ENCODE measurements at regions not wholly inside any gene's neighbourhood (a gene's known extent, or its start where the extent isn't known, plus 50 kb on each side); places are given as distances from the start of the nearest gene placed in this dataset.

DNA sequence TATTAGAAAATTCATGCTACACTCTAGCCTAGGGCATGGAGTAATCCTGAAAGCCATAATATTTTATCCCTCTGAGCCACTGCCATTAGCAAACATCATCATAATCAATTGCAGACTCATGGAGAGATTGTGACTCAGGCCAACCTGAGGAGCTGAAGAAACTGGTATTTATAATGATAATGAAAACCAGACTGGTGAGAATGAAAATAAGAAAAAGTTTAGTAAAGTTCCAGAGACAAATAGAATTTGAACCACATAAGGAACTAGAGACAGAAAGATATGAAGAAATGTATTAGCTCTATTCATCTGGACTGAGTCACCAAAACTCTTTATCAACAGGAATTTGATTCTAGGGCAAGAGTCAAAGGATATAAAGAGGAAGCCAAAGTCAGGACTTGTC is 158.7 kb downstream of the DRD1 start:
- DNase-seq (ENCODE audit: low read depth, low spot score) = no peak

DNA sequence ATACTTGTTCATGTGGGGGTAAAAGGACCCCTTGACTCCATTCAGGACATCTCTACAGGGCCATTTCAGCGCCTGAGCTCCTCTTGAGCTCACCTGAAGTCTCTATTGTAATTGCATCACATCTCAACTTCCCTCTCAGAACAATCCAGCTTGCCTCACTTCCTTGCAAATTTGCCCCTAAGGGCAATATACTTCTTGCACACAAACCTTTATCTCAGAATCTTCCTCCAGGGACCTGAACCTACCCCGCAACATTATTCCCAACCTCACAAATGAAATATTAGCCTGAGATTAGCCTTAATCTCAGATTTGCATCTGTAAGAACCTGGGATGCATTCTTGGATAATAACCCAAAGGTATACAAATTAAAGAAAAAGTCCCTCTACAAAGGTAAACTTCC is 159.2 kb downstream of the DRD1 start:
- DNase-seq (ENCODE audit: low read depth, low spot score) = no peak

DNA sequence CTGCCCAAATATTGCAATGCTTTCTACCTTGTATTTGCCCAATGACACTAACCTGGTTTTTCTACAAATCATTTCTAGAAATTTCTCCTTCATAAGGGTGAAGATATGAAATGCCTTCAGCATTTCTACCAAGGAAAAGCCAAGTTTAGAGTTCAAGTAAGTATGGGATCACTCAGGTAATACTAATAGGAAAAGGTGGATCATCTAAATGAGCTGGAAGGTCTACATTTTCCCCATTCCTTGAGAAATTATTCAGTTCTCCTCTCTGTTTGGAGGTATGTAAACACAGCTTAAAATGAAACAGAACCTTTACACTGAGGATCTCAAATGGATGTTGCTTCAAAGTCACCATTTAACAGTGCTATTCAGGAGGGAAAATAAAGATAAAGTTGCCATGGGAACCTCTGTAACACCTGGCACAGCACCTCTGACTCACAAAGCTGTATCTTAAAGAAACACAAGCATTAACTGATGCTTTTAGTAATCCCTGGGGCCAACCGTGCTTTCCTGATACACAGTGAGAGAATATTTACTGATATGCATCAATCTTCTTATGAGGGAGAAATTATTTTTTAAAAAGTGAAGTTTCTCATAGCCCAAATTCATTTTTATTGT is 161.3 kb downstream of the DRD1 start:
- no peak for DNase-seq (ENCODE audit: low read depth, low spot score)

DNA sequence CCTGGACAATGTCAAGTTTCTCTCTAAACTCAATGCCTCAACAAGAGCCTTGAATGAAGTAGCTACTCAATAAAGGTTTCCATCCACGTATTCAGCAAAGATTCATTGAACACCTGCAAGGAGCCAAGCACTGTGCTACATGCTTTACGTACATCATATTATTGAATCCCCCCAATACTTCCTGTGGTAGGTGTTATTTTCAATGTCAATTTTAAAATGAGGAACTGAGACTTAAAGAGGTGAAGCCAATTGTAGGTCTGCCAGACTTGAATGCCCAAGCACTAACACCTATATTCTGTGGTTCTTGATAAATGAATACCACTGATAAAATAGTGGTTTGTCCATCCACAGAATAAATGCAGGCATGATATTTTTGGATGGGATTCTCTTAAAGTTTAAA is 162.3 kb downstream of the DRD1 start:
- no peak for DNase-seq (ENCODE audit: low read depth, low spot score)

DNA sequence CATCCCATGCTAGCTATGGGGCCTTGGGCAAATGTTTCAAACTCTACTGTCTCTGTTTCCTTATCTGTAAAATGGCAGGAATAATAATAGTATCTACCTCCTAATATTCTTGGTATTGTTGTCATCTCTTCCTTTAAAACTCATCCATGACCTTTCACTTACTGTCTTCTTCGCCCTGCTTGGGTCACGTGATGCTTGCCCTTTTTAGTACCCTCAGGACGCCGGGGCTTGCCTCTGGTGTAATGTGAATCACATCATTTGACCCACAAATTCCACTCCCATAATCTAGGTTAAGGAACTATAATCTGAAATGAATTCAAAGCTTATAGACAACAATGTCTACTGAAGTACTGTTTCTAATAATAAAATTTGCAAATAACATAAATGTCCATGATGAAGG is 162.7 kb downstream of the DRD1 start:
- no peak for DNase-seq (ENCODE audit: low read depth, low spot score)

DNA sequence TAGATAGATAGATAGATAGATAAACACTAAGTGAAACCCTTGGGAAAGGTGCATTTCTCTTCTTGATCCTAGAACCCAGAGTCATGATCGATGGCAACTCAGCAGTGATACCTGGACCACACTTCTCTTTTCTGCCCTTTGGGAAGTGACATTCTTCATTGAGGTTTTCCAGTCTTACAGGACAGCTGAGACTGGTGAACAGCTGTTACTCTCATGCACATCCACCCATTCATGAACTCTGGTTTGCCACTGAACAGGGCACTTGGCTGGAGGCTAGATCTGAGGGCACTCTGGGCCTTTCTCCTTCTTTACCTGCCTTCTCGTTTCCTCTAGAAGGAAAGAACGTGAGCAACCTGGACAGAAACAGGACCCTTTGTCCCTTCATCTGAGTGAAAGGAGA is 164.5 kb downstream of the DRD1 start:
- DNase-seq (ENCODE audit: low read depth, low spot score) = no peak

DNA sequence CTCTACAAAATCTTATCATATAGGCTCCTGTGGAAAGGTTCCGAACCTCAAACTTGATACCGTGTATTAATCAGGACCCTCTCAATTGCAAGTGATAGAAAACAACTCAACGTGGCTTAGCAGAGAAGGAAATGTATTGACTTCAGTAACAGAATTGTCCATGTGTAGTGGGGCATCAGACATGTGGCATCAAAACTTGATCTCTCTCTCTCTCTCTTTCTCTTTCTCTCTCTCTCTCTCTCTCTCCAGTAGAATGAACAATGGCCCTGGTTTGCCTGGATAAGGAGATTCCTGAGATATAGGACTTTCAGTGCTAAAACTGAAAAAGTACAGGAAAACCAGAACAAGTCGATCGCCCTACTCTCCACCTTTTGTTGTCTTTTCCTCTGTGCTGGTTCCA is 168.2 kb downstream of the DRD1 start:
- DNase-seq (ENCODE audit: low read depth, low spot score) = no peak

DNA sequence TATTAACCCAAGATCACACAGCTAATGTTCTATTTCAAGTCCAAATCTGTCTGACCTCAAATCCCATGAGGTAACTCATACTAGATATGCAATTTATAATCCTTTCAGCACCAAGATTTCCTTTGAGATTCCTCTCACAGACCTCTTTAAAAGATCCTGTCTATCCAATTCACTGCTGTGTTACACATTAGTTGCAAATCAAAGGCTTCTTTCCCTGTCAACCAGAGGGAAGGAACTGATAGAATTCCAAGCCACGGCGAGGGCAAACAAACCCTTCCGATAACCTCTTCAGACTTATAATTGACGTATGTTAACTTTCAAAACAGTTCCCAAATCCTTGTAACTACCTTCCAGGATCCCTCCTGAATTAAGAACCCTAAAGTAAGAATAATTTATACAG is 168.9 kb downstream of the DRD1 start:
- no peak for DNase-seq (ENCODE audit: low read depth, low spot score)

DNA sequence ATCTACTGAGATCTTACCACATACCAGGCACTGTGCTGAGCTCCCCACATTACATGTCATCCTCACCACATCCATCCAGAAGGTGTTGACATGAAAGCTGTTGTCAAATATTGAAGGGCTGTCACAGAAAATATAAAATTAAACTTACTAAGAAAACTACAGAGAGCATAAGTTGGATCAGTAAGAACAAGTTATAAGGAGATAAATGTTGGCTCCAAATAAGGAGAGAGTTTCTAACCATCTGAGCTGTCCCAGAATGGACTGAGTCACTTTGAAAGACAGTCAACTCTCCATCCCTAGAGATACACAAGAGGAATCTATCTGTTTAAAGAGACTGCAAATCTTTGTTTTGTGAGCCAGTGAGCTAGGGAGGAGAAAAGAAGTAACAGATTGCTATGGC is 169.8 kb downstream of the DRD1 start:
- no peak for DNase-seq (ENCODE audit: low read depth, low spot score)

DNA sequence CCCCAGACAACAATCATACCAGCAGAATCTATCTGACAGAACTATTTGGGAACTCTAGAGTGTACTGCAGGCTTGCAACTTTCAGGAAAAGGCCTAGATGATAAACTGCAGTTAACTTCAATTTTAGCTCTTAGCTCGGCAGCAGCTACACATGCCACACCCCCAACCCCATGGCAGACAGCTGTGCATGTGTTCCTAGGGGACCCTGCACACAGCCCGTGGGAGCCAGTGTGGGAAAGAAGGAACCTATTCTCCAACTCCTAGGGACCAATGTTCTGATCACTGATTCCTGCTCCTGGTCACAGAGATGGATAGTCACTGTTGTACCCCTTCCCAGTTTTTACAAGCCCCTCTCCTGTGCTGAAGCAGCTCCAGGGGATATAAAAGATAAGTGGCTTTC is 179.6 kb downstream of the DRD1 start:
- no peak for DNase-seq (ENCODE audit: low read depth, low spot score)

DNA sequence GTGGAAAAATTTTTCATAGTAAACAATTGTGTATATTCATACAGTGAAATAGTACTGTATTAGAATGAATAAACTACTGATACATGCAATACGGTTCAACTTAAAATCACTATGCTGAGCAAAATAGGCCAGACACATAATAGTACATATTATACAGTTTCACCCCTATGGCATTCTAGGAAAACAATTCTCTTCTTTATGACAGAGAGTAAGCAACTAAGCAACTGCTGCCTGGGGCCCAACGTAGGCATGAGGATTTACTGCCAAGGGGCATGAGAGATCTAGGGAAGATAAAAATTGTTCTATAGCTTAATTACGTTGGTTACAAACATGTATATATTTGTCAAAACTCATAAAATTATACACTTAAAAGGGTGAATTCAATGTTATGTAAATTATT is 180.2 kb downstream of the DRD1 start:
- no peak for DNase-seq (ENCODE audit: low read depth, low spot score)

DNA sequence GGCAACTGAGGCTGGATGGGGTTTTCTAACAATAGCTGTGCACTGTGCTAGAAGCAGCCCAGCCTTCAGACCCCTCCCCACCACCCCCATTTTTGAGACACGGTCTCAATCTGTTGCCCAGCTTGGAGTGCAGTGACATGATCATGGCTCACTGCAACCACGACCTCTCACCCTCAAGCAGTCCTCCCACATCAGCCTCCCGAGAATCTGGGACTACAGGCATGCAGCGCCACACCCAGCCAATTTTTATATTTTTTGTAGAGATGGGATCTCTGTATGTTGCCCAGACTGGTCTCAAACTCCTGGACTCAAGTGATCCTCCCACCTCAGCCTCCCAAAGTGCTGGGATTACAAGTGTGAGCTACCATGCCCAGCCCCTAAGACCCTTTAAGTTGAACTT is 182.5 kb downstream of the DRD1 start:
- no peak for DNase-seq (ENCODE audit: low read depth, low spot score)

DNA sequence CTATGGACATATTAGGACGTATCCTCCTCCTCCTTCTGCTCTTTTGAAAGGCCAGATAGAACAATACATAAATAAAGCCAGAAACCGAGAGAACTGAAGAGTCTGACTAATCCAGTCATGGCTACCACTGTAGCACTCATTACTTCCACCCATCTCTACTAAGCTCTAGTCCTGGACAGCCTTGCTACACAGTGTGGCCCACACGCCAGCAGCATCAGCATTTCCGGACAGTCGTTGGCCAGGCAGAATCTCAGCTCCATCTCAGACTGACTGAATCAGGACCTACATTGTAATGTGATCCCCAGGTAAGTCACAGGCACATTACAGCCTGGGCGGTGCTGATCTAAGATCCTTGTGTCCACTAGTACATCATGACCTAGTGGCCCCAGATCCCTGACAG is 182.9 kb downstream of the DRD1 start:
- no peak for DNase-seq (ENCODE audit: low read depth, low spot score)

DNA sequence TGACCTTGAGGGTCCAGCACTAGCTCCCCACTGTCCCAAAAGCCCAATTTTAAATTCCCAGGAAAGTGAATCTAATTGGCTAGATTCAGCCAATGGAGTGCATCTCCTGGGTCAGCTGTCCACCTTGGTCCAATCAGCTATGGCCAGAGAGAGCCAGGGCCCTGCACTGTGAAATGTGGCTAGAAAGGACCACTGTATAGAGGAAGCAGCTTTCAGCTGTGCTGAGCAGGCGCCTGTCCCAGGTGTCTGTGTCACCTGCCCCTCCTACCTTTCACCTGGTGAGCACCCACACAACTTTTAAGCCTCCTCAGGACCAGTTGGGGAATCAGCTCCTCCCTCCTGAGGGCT is 186.2 kb downstream of the DRD1 start:
- DNase-seq (ENCODE audit: low read depth, low spot score) = no peak

DNA sequence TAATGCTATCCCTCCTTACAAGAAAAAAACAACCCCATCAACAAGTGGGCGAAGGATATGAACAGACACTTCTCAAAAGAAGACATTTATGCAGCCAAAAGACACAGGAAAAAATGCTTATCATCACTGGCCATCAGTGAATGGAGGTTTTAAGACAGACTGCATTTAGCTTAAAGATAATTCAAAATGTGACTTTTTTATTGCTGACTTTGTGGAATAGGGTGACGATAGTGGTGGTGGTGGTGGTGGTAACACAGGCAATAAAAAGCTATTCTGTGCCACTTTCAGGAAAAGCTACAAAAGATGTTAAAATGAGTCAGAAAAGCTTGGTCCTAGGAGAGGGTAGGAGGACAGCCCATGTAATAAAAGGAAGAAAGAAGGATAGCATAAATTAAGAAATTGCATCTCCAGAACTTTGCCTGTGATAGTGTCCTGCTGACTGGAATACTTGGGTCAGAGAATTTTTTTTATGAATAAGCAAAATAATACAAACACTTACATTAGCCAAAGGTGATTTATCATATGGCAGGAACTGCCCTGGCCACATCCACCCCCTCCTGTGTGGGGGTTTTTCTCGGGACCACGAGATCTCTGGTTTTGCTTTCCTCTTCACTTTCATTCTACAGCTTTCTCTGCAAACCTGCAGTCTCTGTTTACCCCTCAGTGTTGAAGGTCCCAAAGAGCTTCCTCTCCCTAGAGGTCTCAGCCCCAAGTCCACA is 186.7 kb downstream of the DRD1 start:
- no peak for DNase-seq (ENCODE audit: low read depth, low spot score)

DNA sequence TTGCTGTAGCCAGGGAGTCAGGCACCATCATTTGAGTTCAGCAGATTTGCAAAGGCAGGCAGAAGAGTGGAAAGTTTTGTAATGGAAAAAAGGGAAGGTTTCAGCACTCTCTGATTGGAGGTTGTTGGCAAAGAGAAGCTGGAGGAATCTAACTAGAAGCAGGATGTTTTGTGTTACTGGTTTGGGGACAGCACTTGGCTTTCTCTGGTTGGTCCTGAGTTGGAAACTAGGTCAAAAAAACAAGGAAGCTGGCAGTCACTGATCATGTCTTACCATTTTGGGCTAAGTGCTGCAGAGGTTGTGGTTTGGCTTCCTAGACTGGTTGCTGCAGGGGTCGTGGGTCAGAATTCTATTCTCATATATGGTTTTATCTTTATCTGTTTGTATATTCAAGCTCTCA is 189.8 kb downstream of the DRD1 start:
- DNase-seq (ENCODE audit: low read depth, low spot score) = no peak

DNA sequence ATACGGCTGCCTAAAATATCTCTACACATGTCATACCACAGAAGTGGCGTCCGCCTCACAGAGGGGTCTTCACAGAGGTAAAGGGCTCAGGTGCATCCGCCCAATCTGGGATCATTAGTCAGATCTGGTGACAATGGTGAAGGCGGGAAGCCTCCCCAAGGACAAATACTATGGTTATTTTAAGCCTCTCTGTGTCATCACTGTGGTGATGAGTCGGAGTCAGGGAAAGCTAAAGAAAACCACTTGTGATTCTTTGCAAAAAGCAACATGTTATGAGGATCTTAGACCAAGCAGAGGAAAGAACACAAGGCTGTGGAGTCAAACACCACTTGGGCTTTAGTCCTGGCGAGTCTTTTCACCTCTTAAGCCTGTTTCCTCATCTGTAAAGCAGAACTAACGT is 190.4 kb downstream of the DRD1 start:
- no peak for DNase-seq (ENCODE audit: low read depth, low spot score)

DNA sequence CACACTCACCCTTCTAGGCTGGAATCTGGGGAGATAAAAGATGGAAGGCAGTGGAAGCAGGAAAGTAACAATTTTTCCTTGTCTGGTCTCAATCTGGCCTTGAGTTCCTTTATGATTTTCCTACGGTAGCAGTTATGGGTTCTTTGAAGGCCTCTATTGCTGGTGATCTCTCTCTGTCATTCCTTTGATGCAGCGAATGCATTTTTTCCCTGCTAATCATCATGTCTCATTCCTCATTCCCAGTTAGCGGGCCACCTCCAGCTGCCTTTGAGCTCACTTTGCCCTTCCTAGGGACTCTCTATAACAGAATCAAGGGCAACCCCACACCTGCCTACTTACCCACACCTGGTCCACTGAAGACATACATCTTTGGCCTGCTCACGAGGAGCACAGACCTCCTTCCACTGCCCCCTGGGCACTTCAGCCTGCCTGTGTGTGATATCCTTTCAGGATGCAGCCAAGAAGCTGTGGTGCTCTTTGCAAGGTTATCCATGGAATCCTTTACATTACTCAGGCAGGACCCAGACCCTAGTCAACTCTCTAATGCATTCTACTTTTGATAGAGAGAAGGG is 191.7 kb downstream of the DRD1 start:
- DNase-seq (ENCODE audit: low read depth, low spot score) = no peak

DNA sequence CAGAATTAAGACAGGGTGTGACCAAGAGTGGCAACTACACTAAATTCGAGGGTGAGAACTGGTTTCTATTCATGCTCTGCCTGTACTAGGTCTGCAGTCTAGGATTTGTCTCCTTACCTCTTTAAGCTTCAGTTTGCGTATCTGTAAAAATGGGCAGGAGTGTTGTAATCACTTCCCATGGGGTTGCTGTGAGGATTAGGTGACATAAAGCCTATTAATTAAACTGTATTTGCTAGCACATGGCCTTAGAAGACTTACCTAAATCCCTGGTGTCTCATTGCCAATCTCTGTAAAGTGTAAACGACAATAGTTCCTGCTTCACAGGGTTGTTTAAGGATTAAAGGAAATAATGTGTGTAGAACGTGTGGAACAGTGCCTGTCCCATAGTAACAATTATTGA is 193.6 kb downstream of the DRD1 start:
- no peak for DNase-seq (ENCODE audit: low read depth, low spot score)

DNA sequence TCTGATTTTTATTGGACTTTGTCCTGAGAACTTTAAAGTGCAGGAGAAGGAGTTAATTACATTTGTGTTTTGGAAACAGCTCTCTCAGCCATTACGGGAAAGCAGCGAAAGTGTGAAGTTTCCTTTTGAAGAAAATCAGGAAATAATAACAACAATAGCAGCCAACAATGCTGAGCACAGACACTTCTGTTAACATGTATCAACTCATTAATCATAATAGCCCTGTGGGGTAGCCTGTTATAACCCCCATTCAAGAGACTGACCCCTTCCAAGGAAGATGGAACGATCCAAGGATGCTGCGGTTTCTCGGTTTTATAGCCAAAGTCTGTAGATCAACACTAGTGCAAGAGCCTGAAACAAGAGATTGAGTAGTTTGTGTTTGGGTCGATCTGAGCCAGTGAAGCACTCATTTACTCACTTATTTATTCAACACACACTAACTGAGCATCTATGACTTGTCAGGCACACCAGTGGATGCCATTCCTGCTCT is 195.5 kb downstream of the DRD1 start:
- no peak for DNase-seq (ENCODE audit: low read depth, low spot score)

DNA sequence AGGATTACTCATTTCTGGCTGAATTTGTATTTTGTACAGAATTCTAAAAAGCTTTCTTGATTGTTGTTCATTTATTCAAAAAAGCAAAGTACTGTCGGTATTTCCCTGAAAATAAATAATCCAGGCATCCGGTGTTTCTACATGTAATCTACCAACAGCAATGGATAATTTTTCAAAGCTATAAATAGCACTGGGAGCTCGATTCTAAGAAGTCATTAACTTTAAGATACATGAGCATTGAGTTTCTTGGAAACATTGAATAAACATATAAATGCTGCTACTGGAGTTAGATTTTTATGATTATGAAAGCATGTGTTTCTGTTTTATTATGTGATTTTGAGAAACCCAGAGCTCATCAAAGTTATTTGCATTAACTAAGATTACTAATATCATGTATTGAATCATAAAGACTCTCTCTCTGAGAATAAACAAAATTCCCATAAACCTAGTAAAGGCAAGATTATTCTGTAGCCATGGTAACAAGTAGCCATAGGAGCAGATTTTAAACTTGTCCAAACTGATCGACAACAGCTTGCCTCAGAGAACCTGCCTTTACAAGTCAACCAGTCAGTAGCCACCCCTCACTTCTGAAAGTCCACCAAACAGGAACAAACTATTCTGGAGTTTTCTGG is 197.0 kb downstream of the DRD1 start:
- no peak for DNase-seq (ENCODE audit: low read depth, low spot score)

DNA sequence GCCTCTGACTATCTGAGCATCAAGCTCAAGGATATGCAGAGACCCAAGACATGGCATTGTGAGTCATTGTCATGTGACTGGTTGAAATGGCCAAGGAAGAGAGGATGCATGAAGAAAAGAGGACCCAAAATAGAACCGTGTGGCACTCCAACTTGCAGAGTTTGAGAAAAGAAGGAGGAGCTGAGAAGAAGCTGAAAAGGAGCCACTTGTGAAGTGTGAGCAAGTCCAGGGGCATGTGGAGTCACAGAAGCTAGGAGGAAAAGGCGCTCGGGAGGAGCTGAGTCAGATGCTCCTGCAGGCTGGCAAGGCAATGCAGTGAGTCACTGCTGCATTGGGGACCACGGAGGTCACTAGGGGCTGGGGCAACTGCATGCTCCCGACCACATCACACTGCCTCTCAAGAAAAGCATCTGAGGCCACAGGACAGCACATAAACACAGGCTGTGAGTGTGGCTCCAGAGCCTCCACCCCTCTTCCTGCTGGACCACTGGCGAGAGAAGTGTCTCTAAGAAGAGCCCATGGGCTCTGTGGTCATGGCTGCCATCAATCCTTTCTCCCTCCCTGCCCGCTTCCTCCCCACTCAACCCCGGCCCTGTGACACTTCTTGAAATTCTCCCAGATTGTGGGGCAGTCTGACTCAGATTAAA is 197.6 kb downstream of the DRD1 start:
- peak; percentile 29 for DNase-seq (ENCODE audit: low read depth, low spot score)

Measured in ELF-1 (cell line).